ENCODE measurements at regions not wholly inside any gene's neighbourhood (a gene's known extent, or its start where the extent isn't known, plus 50 kb on each side); places are given as distances from the start of the nearest gene placed in this dataset.

DNA sequence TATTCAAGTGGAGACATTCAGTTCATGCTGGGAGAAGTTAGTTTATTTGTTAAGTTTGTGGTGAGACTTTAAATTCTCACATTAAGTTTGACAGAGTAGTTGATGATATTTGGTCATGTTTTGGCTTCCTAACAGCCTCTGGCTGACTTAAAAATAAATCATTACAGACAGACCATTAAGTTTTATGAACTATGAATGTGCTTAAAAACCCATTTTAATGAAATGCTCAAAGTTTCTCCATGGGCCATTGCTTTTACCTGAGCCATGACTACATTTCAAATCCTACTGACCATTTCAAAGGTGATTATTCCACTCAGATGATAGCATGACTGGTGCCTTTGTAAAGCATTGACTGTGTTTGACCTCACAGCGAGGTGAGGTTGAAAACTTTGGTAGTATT is 192.7 kb downstream of the LRRC70 start:
- TF ChIP-seq, protein P1, sequence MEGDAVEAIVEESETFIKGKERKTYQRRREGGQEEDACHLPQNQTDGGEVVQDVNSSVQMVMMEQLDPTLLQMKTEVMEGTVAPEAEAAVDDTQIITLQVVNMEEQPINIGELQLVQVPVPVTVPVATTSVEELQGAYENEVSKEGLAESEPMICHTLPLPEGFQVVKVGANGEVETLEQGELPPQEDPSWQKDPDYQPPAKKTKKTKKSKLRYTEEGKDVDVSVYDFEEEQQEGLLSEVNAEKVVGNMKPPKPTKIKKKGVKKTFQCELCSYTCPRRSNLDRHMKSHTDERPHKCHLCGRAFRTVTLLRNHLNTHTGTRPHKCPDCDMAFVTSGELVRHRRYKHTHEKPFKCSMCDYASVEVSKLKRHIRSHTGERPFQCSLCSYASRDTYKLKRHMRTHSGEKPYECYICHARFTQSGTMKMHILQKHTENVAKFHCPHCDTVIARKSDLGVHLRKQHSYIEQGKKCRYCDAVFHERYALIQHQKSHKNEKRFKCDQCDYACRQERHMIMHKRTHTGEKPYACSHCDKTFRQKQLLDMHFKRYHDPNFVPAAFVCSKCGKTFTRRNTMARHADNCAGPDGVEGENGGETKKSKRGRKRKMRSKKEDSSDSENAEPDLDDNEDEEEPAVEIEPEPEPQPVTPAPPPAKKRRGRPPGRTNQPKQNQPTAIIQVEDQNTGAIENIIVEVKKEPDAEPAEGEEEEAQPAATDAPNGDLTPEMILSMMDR (IDR thresholded peaks at IDR 0.05; ENCODE audit: low read depth, low read length), result no peak
- no peak for TF ChIP-seq EZH2phosphoT487 (IDR thresholded peaks at IDR 0.05; ENCODE audit: low read depth)
